ENCODE measurements at regions not wholly inside any gene's neighbourhood (a gene's known extent, or its start where the extent isn't known, plus 50 kb on each side); places are given as distances from the start of the nearest gene placed in this dataset.
"Not testable (repeated sequence)": the region's sequence is repeated elsewhere in the genome, so short reads cannot be mapped to it uniquely, and the experiment has no call there.

DNA sequence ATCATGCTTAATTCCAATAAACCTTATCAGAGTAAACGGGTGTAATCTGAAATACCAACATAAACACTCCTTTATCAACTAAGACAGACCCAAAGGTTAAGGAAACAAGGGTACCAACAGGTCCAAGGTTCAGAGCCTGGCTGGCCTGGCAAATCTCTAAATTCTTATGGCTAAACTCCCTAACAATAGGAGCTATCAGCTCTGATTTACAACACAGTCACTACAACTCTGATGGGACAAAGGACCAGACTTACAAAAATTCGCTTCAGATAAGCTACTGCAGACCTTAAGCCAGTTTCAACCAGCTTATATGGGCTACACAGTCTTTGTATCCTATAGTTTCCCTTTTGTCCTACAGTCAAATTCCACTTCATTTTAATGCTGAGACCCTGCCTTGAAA is 381.9 kb downstream of the ZWINT start:
- no peak for FAIRE-seq

DNA sequence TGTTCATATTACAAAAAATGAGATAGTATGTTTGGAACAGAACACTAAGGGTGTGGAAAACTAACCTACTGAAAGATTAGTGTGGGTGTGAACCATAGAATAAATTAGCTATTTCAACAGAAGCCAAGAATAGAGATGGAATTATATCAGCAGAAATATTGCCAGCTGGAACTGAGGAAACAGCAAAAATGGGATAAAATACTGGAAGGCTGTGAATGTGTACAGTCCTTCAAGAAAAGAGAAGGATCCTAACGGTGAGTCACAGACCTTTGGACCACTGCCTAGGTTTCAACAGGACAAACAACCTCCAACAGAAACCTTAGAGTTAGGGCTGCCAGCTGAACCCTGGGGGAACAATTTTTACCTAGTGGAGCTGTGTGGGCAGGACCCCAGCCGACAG is 395.0 kb downstream of the ZWINT start:
- DNase-seq (ENCODE audit: extremely low spot score, insufficient read length, low read depth), result no peak
- FAIRE-seq, result no peak

More for the DNA sequence above, 381.9 kb downstream of the ZWINT start:
- no peak for DNase-seq (ENCODE audit: extremely low spot score, insufficient read length, low read depth)

DNA sequence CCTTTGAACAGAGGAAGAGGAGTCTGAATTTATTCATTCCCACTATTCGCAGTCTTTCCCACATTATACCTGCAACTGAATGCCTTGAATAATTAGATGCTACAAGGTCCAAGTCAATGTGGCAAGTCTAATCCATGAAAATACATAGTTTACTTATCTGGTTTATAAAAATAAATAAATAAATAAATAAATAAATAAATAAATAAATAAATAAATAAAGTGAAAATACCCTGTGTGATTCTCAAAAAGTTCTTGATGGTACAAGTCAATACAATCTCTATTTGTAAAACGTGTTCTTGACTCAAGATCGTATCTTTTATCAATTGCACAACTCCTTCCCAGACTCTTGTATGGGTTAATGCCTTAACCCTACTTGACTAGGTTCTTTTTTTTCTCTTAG is 417.7 kb downstream of the ZWINT start:
- FAIRE-seq, result no peak

DNA sequence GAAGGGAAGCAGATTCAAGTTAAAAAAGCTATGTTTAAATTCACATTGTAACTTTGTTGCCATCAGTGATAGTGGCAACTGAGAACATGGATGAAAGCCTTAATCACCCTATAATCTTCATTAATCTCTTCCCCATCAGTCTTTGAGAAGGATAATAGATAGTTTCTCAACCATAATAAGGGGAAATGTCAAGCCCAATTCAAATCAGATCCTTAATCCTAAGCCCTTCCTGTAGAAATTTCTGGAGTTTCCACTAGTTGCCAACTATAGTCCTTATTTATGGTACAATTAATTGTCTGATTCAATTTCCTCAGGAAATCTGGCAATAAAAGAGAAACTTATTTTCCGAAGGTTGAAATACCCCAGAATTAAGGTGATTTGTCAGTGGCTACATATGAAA is 431.8 kb downstream of the ZWINT start:
- no peak for DNase-seq (ENCODE audit: extremely low spot score, insufficient read length, low read depth)
- no peak for FAIRE-seq

More for the DNA sequence above, 417.7 kb downstream of the ZWINT start:
- no peak for DNase-seq (ENCODE audit: extremely low spot score, insufficient read length, low read depth)

DNA sequence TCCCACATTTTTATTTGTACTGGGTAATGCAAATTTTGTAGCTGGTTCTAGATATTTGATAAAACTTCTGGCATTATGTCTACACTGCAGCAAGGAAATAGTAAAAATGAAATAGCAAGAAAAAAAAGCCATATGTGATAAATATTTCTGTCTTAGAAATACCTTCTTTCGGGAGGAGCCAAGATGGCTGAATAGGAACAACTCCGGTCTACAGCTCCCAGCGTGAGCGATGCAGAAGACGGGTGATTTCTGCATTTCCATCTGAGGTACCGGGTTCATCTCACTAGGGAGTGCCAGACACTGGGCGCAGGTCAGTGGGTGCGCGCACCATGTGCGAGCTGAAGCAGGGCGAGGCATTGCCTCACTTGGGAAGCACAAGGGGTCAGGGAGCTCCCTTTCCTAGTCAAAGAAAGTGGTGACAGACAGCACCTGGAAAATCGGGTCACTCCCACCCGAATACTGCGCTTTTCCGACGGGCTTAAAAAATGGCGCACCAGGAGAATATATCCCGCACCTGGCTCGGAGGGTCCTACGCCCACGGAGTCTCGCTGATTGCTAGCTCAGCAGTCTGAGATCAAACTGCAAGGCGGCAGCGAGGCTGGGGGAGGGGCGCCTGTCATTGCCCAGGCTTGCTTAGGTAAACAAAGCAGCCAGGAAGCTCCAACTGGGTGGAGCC is 461.4 kb downstream of the ZWINT start:
- not testable (repeated sequence) for FAIRE-seq; DNase-seq (ENCODE audit: extremely low spot score, insufficient read length, low read depth)

DNA sequence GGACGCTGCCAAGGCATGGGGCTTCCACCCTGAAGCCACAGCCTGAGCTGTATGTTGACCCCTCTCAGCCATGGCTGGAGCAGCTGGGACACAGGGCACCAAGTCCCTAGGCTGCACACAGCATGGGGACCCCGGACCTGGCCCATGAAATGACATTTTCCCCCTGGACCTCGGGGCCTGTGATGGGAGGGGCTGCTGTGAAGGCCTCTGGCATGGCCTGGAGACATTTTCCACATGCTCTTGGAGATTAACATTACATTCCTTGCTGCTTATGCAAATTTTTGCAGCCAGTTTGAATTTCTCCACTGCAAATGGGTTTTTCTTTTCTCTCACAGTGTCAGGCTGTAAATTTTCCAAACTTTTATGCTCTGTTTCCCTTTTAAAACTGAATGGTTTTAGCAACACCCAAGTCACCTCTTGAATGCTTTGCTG is 463.6 kb downstream of the ZWINT start:
- FAIRE-seq, result no peak
- DNase-seq (ENCODE audit: extremely low spot score, insufficient read length, low read depth), result no peak

- no peak for FAIRE-seq
- DNase-seq (ENCODE audit: extremely low spot score, insufficient read length, low read depth), result no peak
Observed at GRCh38 chr10:55892276-55892675, 468.8 kb downstream of the ZWINT start.

- DNase-seq (ENCODE audit: extremely low spot score, insufficient read length, low read depth) (no peak), FAIRE-seq (no peak)
Observed at GRCh38 chr10:55881588-55881987, 479.5 kb downstream of the ZWINT start.

DNA sequence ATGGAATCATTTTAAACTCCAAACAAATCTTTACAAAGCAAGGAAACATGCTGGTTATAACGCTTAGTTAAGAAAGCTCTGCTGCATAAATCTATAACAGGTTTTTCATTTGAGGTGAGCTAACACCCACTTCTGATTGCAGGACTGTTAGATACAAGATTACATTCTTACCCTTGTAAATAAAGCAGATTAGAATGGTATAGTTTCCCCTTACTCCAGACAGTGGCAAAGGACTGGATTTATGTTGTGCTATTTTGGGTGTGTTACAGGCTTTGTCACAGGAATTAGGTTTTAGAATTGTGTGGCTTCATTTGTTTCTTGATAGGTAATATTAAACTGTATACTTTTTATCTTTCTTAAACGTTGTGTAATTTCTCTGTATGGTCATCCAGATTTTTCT is 487.6 kb downstream of the ZWINT start:
- FAIRE-seq (no peak), DNase-seq (ENCODE audit: extremely low spot score, insufficient read length, low read depth) (no peak)

DNA sequence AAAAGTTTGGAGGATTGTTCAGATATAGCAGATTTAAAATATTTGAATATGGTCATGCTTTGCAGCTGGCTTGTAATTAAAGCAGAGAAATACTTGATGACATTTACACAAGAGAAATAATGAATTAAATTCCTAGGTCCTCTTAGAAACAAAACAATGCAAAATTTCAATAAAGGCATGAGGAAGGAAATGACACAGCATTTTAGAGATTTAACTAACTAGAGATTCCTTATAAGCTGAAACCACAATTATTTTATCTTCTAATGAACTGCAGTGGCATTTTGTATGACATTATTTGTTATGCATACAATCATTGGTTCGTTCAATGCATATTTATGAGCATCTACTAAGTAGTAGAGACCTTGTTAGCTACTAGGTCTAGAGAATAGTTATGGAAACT is 490.9 kb downstream of the ZWINT start:
- FAIRE-seq, result no peak
- no peak for DNase-seq (ENCODE audit: extremely low spot score, insufficient read length, low read depth)

- DNase-seq (ENCODE audit: extremely low spot score, insufficient read length, low read depth), result no peak
Observed at GRCh38 chr10:55867848-55868247, 493.2 kb downstream of the ZWINT start.

GRCh38 chr10:55858730-55859129 is 502.3 kb downstream of the ZWINT start:
- FAIRE-seq, result no peak

More at GRCh38 chr10:55867848-55868247, 493.2 kb downstream of the ZWINT start:
- no peak for FAIRE-seq

GRCh38 chr10:55852900-55853299 is 508.2 kb downstream of the ZWINT start:
- FAIRE-seq (no peak), DNase-seq (ENCODE audit: extremely low spot score, insufficient read length, low read depth) (no peak)

More at GRCh38 chr10:55858730-55859129, 502.3 kb downstream of the ZWINT start:
- DNase-seq (ENCODE audit: extremely low spot score, insufficient read length, low read depth), result no peak

DNA sequence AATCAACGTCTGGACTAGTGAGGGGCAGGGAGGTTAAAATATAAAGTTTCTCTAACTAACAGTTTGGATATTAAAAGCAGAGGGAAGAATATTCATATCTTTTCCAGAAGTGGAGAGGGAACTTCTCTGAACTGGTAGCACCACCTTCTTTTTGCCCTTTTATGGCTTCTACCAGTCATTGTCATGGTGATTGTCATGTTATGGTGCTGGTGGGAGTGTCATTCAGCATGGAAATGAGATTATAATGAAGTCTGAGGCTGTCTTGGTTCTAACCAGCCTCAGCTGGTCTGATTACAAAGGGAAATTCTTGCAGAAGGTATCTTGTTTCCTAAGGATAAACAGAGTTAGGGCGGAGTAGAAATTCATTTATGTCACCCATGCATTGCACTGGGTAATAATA is 523.8 kb downstream of the ZWINT start:
- DNase-seq (ENCODE audit: extremely low spot score, insufficient read length, low read depth) (no peak), FAIRE-seq (no peak)

- FAIRE-seq (no peak), DNase-seq (ENCODE audit: extremely low spot score, insufficient read length, low read depth) (no peak)
Observed at GRCh38 chr10:55822096-55822495, 539.0 kb downstream of the ZWINT start.

- no peak for DNase-seq (ENCODE audit: extremely low spot score, insufficient read length, low read depth)
- no peak for FAIRE-seq
Observed at GRCh38 chr10:55820478-55820877, 540.6 kb downstream of the ZWINT start.

GRCh38 chr10:55820071-55820470 is 541.0 kb downstream of the ZWINT start:
- DNase-seq (ENCODE audit: extremely low spot score, insufficient read length, low read depth) (no peak), FAIRE-seq (no peak)

- FAIRE-seq (no peak), DNase-seq (ENCODE audit: extremely low spot score, insufficient read length, low read depth) (no peak)
Observed at GRCh38 chr10:55813451-55814170, 547.4 kb downstream of the ZWINT start.

DNA sequence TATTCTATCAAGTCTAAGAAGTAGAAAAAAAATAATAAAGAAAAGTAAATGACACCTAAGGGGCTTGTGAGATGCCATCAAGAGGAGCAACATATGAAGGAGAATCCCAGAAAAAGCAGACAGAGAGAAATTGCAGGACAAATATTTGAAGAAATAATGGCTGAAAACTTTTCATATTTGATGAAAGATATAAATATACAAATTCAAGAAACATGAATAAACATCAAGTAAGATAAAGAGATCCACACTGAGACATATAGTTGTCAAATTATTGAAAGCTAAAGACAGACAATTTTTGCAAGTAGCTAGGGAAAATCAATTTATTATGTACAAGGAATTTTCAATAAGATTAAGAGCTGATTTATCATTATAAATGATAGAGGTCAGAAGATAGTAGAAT is 558.0 kb downstream of the ZWINT start:
- FAIRE-seq (no peak), DNase-seq (ENCODE audit: extremely low spot score, insufficient read length, low read depth) (no peak)

- no peak for DNase-seq (ENCODE audit: extremely low spot score, insufficient read length, low read depth)
- FAIRE-seq, result no peak
Observed at GRCh38 chr10:55801353-55801661, 559.8 kb downstream of the ZWINT start.

DNA sequence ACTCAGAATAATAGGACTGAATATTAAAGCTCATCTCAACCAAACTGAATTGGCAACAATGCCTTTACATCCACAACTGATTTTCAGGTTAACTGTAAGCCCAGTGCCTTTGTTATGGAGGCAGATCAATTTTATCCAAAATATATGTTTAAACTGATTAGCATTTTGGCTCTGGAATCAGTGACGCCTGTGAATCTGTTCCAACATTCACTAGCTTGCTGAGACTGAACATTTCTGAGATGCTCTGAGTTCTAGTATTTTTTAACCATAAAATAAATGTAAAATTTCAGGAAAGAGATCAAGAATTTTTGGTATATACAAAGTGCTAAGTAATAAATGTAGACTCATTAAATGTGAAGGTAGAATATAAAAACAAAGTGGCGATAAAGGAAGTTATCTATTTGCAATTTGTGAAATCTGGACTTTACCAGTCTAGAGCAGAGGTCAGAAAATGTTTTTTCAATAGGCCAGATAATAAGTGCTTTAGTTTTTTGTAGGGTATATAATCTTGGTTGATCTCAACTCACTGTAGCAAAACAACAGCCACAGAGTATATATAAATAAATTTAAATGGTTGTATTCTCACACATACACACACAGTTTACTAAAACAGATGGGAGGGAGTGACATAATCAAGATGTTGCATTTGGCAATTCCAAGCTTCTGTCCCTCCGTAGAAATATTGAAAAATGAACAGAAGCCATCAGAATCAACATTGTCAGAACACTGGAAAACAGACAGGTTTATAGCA is 560.3 kb downstream of the ZWINT start:
- FAIRE-seq (no peak), DNase-seq (ENCODE audit: extremely low spot score, insufficient read length, low read depth) (no peak)

Data from GM18507 (cell line).